GM23338 (cell line): ENCODE measurements at regions not wholly inside any gene's neighbourhood (a gene's known extent, or its start where the extent isn't known, plus 50 kb on each side); places are given as distances from the start of the nearest gene placed in this dataset.

Experiments used
- ATAC-seq: fragments of 200-7000 bp; cut with Tn5 transposase; 3 replicates; pipeline ENCODE4 v1.9.1; 2020
- DNase-seq: peaks from one replicate; pipeline ENCODE4 v3.0.0-alpha.2; 2015; ENCODE audit warnings: low spot score
- H2AFZ ChIP-seq: fragments of 200-600 bp; sonication (generic); 2 replicates; pipeline ENCODE4 v1.8.0; 2016; ENCODE audit warnings: antibody characterized with exemption, mild to moderate bottlenecking, moderate library complexity
- H3F3A ChIP-seq: fragments of 200-600 bp; sonication (generic); replicated peaks from 2 replicates; pipeline ENCODE4 v1.8.0; 2017; ENCODE audit warnings: antibody characterized with exemption, mixed run types, low read depth
- H3K27ac ChIP-seq: fragments of 200-600 bp; sonication (generic); 2 replicates; pipeline ENCODE4 v1.6.1; 2016; ENCODE audit warnings: low read depth
- H3K27me3 ChIP-seq: fragments of 200-600 bp; sonication (generic); 2 replicates; pipeline ENCODE4 v1.8.0; 2016; ENCODE audit warnings: mild to moderate bottlenecking, mixed run types, moderate library complexity; ENCODE audit not compliant: insufficient read depth
- H3K36me3 ChIP-seq: fragments of 200-600 bp; sonication (generic); 2 replicates; pipeline ENCODE4 v1.8.0; 2016; ENCODE audit warnings: mild to moderate bottlenecking; ENCODE audit not compliant: insufficient read depth
- H3K4me1 ChIP-seq: fragments of 200-600 bp; sonication (generic); 2 replicates; pipeline ENCODE4 v1.8.0; 2016; ENCODE audit warnings: mild to moderate bottlenecking, moderate library complexity; ENCODE audit not compliant: insufficient read depth
- H3K4me2 ChIP-seq: fragments of 200-600 bp; sonication (generic); 2 replicates; pipeline ENCODE4 v1.7.1; 2017; ENCODE audit warnings: mixed run types
- H3K4me3 ChIP-seq: fragments of 200-600 bp; sonication (generic); 2 replicates; pipeline ENCODE4 v1.6.1; 2016; ENCODE audit warnings: mixed run types
- H3K79me2 ChIP-seq: fragments of 200-600 bp; sonication (generic); replicated peaks from 2 replicates; pipeline ENCODE4 v1.8.0; 2017; ENCODE audit warnings: mild to moderate bottlenecking; ENCODE audit not compliant: insufficient read depth
- H3K9me2 ChIP-seq: fragments of 200-600 bp; sonication (generic); 2 replicates; pipeline ENCODE4 v1.8.0; 2017; ENCODE audit not compliant: insufficient read depth
- H4K20me1 ChIP-seq: fragments of 200-600 bp; sonication (generic); replicated peaks from 2 replicates; pipeline ENCODE4 v1.8.0; 2017; ENCODE audit warnings: mild to moderate bottlenecking; ENCODE audit not compliant: insufficient read depth
- H3K27ac Mint-ChIP-seq: 2 replicates; pipeline ENCODE4 v1.8.0; 2020; ENCODE audit warnings: inconsistent platforms, mild to moderate bottlenecking, moderate library complexity, mixed read lengths
- H3K27me3 Mint-ChIP-seq: 3 replicates; pipeline ENCODE4 v1.8.0; 2022; ENCODE audit warnings: low read depth, mild to moderate bottlenecking, moderate library complexity, mixed read lengths, inconsistent platforms; ENCODE audit not compliant: insufficient read depth, poor library complexity
- H3K36me3 Mint-ChIP-seq: 3 replicates; pipeline ENCODE4 v1.8.0; 2021; ENCODE audit warnings: low read depth, mild to moderate bottlenecking, inconsistent platforms, moderate library complexity, mixed read lengths
- H3K4me1 Mint-ChIP-seq: 3 replicates; pipeline ENCODE4 v1.8.0; 2020; ENCODE audit warnings: mild to moderate bottlenecking, inconsistent platforms, mixed read lengths
- H3K4me3 Mint-ChIP-seq: 3 replicates; pipeline ENCODE4 v1.8.0; 2021; ENCODE audit warnings: moderate library complexity, mild to moderate bottlenecking, inconsistent platforms, mixed read lengths
- H3K9me3 Mint-ChIP-seq: 3 replicates; pipeline ENCODE4 v1.8.0; 2020; ENCODE audit warnings: moderate library complexity, mild to moderate bottlenecking, inconsistent platforms, mixed read lengths
- CTCF ChIP-seq, 2 experiments: fragments of 200-600 bp in 1 of 2; sonication (generic) in 1 of 2; conservative IDR thresholded peaks; 2 replicates each; pipeline versions ENCODE4 v1.5.1 to v1.6.1; 2016 to 2017; ENCODE audit warnings: antibody characterized with exemption in 2 of 2, low read depth in 2 of 2, mild to moderate bottlenecking in 2 of 2, moderate library complexity in 1 of 2
- ETS1 ChIP-seq: IDR thresholded peaks from 2 replicates; pipeline ENCODE4 v1.6.1; 2016; ENCODE audit warnings: antibody characterized with exemption
- EZH2 ChIP-seq: fragments of 200-600 bp; sonication (generic); IDR thresholded peaks from one replicate; pipeline ENCODE4 v1.8.0; 2017; ENCODE audit warnings: antibody characterized with exemption, mild to moderate bottlenecking, low read depth; ENCODE audit not compliant: unreplicated experiment
- JUNB ChIP-seq: IDR thresholded peaks from one replicate; pipeline ENCODE4 v1.6.1; 2016; ENCODE audit warnings: antibody characterized with exemption; ENCODE audit not compliant: unreplicated experiment
- POLR2AphosphoS5 ChIP-seq: IDR thresholded peaks from 2 replicates; pipeline ENCODE4 v1.6.1; 2016; ENCODE audit warnings: antibody characterized with exemption, low read depth
- ZNF114 ChIP-seq: fragments of 250-450 bp; sonication (Bioruptor Pico); IDR thresholded peaks from 2 replicates; pipeline ENCODE4 v1.5.0; 2020; ENCODE audit warnings: mild to moderate bottlenecking, moderate library complexity
- ZNF331 ChIP-seq: fragments of 250-450 bp; sonication (Bioruptor Pico); IDR thresholded peaks from 2 replicates; pipeline ENCODE4 v1.5.0; 2020; ENCODE audit warnings: low read depth, mild to moderate bottlenecking, moderate library complexity
- ZNF462 ChIP-seq: fragments of 250-450 bp; sonication (Bioruptor Pico); IDR thresholded peaks from 2 replicates; pipeline ENCODE4 v1.5.0; 2020; ENCODE audit warnings: mild to moderate bottlenecking, moderate library complexity

GRCh38 chr2:39523308-39524044 lies 86.4 kb upstream of the MAP4K3 start (continued):
- TF ChIP-seq EZH2 = no peak

GRCh38 chr2:39524061-39524460 lies 87.0 kb upstream of the MAP4K3 start:
- ATAC-seq (no peak), DNase-seq (no peak)
- H3K9me3 Mint-ChIP-seq = peaks cover 28% of the 10 kb centered on the region
- no peak overlapping the region for H3K4me2 ChIP-seq
- no peak overlapping the region for H2AFZ ChIP-seq
- H3K4me1 ChIP-seq = 0 out of 2 replicates have a peak, but pooled peaks cover 11% of the 10 kb centered on the region
- H3K79me2 ChIP-seq = no peaks in the 10 kb centered on the region
- no peak overlapping the region for H3K27ac ChIP-seq
- peaks cover 4% of the 10 kb centered on the region for H3K27me3 Mint-ChIP-seq
- H3K36me3 ChIP-seq = peaks cover 23% of the 10 kb centered on the region
- H3K4me3 Mint-ChIP-seq = no peak overlapping the region
- H3K27me3 ChIP-seq = no peaks in the 10 kb centered on the region
- no peak overlapping the region for H3K27ac Mint-ChIP-seq
- H3K4me1 Mint-ChIP-seq = peaks cover 7% of the 10 kb centered on the region
- no peaks in the 10 kb centered on the region for H4K20me1 ChIP-seq
- H3K9me2 ChIP-seq = peaks cover 4% of the 10 kb centered on the region
- TF ChIP-seq POLR2AphosphoS5 (no peak), JUNB (no peak), ZNF331 (no peak), ZNF114 (CRISPR knock-in tag) (no peak), CTCF (conservative IDR thresholded peaks at IDR 0.05; ENCODE audit: low read depth in 2 of 2) (no peak)
- no peak overlapping the region for H3K4me3 ChIP-seq
- no peaks in the 10 kb centered on the region for H3F3A ChIP-seq
- H3K36me3 Mint-ChIP-seq = peaks cover 42% of the 10 kb centered on the region

- Histone ChIP-seq H3K4me3 (no peak overlapping the region), H3K4me2 (no peak overlapping the region), H3K79me2 (no peaks in the 10 kb centered on the region), H3K4me1 (0 out of 2 replicates have a peak, but pooled peaks cover 11% of the 10 kb centered on the region), H4K20me1 (no peaks in the 10 kb centered on the region), H3F3A (no peaks in the 10 kb centered on the region), H3K36me3 (peaks cover 14% of the 10 kb centered on the region), H3K27ac (no peak overlapping the region), H2AFZ (no peak overlapping the region), H3K9me2 (peaks cover 4% of the 10 kb centered on the region; the same call in 1 of the 2 replicates), H3K27me3 (no peaks in the 10 kb centered on the region)
- Mint-ChIP-seq H3K27ac (no peak overlapping the region), H3K4me3 (no peak overlapping the region), H3K9me3 (peaks cover 25% of the 10 kb centered on the region), H3K4me1 (peaks cover 7% of the 10 kb centered on the region), H3K36me3 (peaks cover 35% of the 10 kb centered on the region), H3K27me3 (peaks cover 4% of the 10 kb centered on the region)
- TF ChIP-seq ZNF462 (no peak), ETS1 (no peak), ZNF114 (CRISPR knock-in tag) (no peak)
- DNase-seq (no peak), ATAC-seq (no peak)
Measured at GRCh38 chr2:39524756-39525635, 87.9 kb upstream of the MAP4K3 start.
